ENCODE measurements at regions not wholly inside any gene's neighbourhood (a gene's known extent, or its start where the extent isn't known, plus 50 kb on each side); places are given as distances from the start of the nearest gene placed in this dataset.

DNA sequence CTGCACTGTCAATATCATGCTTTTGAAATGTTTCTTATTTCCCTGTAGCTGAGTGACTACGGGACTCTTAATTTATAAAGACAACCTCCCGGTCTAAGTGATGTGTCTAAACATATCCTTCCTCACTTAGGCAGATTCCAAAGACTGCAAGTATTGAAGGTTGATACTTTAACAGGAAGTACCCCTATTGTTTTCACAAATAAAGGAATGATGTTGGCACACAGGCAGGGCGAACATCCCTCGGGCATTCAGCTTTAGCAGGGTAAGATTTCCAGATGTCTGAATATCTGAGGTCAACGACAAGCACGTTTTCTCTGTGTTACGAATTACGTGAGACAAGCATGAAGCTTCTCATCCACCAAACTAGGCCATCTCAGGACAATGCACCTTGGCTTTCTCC lies 638.0 kb upstream of the FRG1 start:
- Histone ChIP-seq H3K4me3 (ENCODE audit: low read depth in 1 of 2, low read length in 2 of 2) (no peak overlapping the region), H3K36me3 (ENCODE audit: insufficient read depth, low read length) (no peaks in the 10 kb centered on the region), H3K9ac (ENCODE audit: low read length) (no peak overlapping the region), H3K9me3 (ENCODE audit: low read length) (no peaks in the 10 kb centered on the region), H3K4me1 (ENCODE audit: insufficient read depth, low read length) (peaks cover 17% of the 10 kb centered on the region), H3K27me3 (ENCODE audit: control insufficient read depth in 1 of 2, insufficient read depth in 2 of 2, low read length in 2 of 2) (no peaks in the 10 kb centered on the region), H3K27ac (ENCODE audit: low read depth, low read length) (no peak overlapping the region)

DNA sequence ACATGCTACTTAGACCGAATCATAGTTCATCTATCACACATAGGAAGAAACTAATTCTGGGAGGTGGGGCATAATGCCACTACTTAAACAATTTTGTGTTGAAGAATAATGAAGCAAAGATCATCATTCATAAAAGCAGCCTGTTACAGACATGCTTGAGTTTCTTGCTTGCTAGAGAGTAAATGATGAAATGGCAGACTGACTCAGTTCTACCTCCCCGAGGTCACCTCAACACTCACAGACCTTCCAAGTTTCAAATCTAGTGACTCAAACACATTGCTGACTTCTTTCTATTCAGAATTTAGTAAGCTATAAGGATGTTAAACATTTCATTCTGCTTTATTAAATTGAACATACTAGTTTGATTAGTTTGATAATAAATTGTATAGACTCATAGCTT lies 636.5 kb upstream of the FRG1 start:
- Histone ChIP-seq H3K4me1 (ENCODE audit: insufficient read depth, low read length) (peaks cover 17% of the 10 kb centered on the region), H3K4me3 (ENCODE audit: low read depth in 1 of 2, low read length in 2 of 2) (no peak overlapping the region), H3K27me3 (ENCODE audit: control insufficient read depth in 1 of 2, insufficient read depth in 2 of 2, low read length in 2 of 2) (no peaks in the 10 kb centered on the region), H3K9me3 (ENCODE audit: low read length) (no peaks in the 10 kb centered on the region), H3K9ac (ENCODE audit: low read length) (no peak overlapping the region), H3K27ac (ENCODE audit: low read depth, low read length) (no peak overlapping the region), H3K36me3 (ENCODE audit: insufficient read depth, low read length) (no peaks in the 10 kb centered on the region)

DNA sequence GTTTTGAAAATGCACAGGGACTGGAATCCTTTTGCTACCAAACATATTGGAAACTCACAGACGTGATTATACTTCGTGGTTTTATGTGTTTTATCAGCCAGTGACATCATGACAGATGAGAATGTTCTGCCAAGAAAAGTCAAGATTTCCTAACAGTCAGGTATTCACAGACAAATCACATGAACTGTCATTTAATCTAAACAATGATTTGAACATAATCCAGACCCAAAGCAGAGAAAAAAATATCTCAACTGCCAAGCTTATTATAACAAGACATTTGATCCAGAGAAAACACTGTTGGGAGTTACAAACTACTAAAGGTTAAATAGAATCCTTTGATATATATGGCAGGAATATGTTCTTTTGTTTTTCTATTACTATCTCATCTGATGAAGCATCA lies 635.9 kb upstream of the FRG1 start:
- H3K9ac ChIP-seq (ENCODE audit: low read length), result no peak overlapping the region
- H3K27me3 ChIP-seq (ENCODE audit: control insufficient read depth in 1 of 2, insufficient read depth in 2 of 2, low read length in 2 of 2), result no peaks in the 10 kb centered on the region
- H3K4me3 ChIP-seq (ENCODE audit: low read depth in 1 of 2, low read length in 2 of 2), result no peak overlapping the region
- peaks cover 17% of the 10 kb centered on the region for H3K4me1 ChIP-seq (ENCODE audit: insufficient read depth, low read length)
- H3K9me3 ChIP-seq (ENCODE audit: low read length), result no peaks in the 10 kb centered on the region
- H3K36me3 ChIP-seq (ENCODE audit: insufficient read depth, low read length), result no peaks in the 10 kb centered on the region
- no peak overlapping the region for H3K27ac ChIP-seq (ENCODE audit: low read depth, low read length)

DNA sequence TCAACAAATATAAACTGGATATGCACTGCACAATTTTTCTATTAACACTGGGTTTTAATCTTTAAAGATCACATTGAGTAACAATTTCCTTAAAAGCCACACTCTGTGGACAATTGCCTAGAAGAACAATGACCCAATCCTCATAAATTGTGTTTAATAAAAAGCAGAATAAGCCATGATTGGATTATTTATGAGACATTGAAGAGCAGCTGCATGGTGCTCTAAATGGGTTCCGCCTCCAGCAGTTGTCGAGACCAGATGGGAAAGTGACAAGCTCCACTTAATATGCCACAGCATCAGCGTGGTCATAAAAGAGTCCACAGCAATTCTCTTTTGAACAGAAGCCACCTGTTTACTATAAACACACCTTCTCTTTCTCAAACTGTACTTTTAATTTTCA lies 635.2 kb upstream of the FRG1 start:
- Histone ChIP-seq H3K4me3 (ENCODE audit: low read depth in 1 of 2, low read length in 2 of 2) (no peak overlapping the region), H3K27me3 (ENCODE audit: control insufficient read depth in 1 of 2, insufficient read depth in 2 of 2, low read length in 2 of 2) (no peaks in the 10 kb centered on the region), H3K9me3 (ENCODE audit: low read length) (no peaks in the 10 kb centered on the region), H3K4me1 (ENCODE audit: insufficient read depth, low read length) (peaks cover 17% of the 10 kb centered on the region), H3K36me3 (ENCODE audit: insufficient read depth, low read length) (no peaks in the 10 kb centered on the region), H3K9ac (ENCODE audit: low read length) (no peak overlapping the region), H3K27ac (ENCODE audit: low read depth, low read length) (no peak overlapping the region)

DNA sequence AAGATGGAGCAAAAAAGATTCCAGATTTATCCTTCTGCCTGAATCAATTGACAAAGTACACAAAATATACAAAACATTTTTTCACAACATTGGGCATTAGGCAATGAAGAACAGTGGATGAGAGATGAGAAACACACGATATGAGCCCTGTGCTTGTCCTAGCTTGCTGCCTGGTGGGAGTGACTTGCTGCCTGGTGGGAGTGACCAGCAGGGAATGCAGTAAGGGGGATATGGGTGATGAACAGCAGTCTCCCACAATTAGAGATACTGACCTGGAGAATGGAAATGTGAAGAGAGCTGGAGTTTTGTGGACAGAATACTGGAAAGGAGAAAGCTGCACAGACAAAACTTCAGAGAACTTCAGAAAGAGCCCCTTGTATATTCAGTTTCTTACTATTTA lies 629.4 kb upstream of the FRG1 start:
- Histone ChIP-seq H3K9me3 (ENCODE audit: low read length) (no peaks in the 10 kb centered on the region), H3K9ac (ENCODE audit: low read length) (no peak overlapping the region), H3K27me3 (ENCODE audit: control insufficient read depth in 1 of 2, insufficient read depth in 2 of 2, low read length in 2 of 2) (no peaks in the 10 kb centered on the region), H3K36me3 (ENCODE audit: insufficient read depth, low read length) (no peaks in the 10 kb centered on the region), H3K27ac (ENCODE audit: low read depth, low read length) (no peak overlapping the region), H3K4me1 (ENCODE audit: insufficient read depth, low read length) (no peaks in the 10 kb centered on the region), H3K4me3 (ENCODE audit: low read depth in 1 of 2, low read length in 2 of 2) (no peak overlapping the region)

DNA sequence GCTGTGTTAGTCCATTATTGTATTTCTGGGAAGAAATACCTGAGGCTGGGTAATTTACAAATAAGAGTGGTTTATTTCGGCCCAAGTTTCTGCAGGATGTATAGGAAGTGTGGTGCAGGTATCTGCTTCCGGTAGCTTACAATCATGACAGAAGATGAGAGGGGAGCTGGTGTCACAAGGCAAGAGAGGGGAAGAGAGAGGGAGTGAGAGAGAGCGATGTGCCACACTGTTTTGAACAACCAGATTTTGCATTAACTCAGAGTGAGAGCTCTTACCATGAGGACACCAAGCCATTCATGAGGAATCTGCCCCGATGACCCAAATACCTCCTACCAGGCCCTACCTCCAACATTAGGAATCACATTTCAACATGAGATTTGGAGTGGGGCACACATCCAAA lies 627.6 kb upstream of the FRG1 start:
- Histone ChIP-seq H3K27ac (ENCODE audit: low read depth, low read length) (no peak overlapping the region), H3K4me3 (ENCODE audit: low read depth in 1 of 2, low read length in 2 of 2) (no peak overlapping the region), H3K36me3 (ENCODE audit: insufficient read depth, low read length) (no peaks in the 10 kb centered on the region), H3K9me3 (ENCODE audit: low read length) (no peaks in the 10 kb centered on the region), H3K9ac (ENCODE audit: low read length) (no peak overlapping the region), H3K4me1 (ENCODE audit: insufficient read depth, low read length) (no peaks in the 10 kb centered on the region), H3K27me3 (ENCODE audit: control insufficient read depth in 1 of 2, insufficient read depth in 2 of 2, low read length in 2 of 2) (no peaks in the 10 kb centered on the region)

DNA sequence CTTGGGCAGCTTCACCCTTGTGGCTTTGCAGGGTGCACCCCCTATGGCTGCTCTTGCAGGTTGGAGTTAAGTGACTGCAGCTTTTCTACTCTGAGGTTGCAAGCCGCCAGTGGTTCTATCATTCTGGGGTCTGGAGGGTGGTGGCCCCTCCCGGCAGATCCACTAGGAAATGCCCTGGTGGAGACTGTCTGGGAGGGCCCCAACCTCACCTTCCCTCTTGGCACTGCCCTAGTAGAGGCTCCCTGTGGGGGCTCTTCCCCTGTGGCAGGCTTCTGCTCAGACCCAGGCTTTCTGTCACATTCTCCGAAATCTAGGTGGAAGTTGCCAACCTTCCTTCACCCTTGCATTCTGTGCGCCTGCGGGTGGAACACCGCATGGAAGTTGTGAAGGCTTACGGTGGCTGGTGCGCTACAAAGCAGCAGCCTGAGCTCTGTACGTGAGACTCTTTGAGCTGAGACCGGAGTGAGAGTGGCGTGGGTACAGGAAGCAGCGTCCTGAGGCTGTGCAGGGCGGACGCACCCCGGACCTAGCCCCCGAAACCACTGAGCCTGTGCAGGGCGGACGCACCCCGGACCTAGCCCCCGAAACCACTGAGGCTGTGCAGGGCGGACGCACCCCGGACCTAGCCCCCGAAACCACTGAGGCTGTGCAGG lies 626.7 kb upstream of the FRG1 start:
- no peaks in the 10 kb centered on the region for H3K9me3 ChIP-seq (ENCODE audit: low read length)
- no peak overlapping the region for H3K27ac ChIP-seq (ENCODE audit: low read depth, low read length)
- H3K9ac ChIP-seq (ENCODE audit: low read length), result no peak overlapping the region
- H3K4me1 ChIP-seq (ENCODE audit: insufficient read depth, low read length), result no peaks in the 10 kb centered on the region
- H3K4me3 ChIP-seq (ENCODE audit: low read depth in 1 of 2, low read length in 2 of 2), result no peak overlapping the region
- H3K36me3 ChIP-seq (ENCODE audit: insufficient read depth, low read length), result no peaks in the 10 kb centered on the region
- no peaks in the 10 kb centered on the region for H3K27me3 ChIP-seq (ENCODE audit: control insufficient read depth in 1 of 2, insufficient read depth in 2 of 2, low read length in 2 of 2)

DNA sequence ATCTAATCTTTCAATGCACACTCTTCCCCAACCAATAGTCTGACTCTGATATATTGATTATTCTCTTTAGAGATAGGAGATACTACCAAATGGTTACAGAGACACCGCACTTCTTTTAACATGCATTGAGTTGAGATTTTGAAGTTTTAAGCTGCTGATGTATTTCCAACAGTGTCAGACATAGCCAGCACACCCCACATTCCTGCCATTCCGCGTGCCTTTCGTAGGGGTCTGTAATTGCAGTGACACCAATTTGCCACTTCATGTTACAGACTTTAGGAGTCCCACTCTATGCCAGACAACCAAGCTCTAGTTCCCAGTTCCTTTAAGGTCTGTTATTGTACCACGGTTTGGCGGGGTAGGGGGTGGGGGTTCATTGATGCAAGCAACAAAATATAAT lies 618.2 kb upstream of the FRG1 start:
- Histone ChIP-seq H3K4me1 (ENCODE audit: insufficient read depth, low read length) (no peaks in the 10 kb centered on the region), H3K9ac (ENCODE audit: low read length) (no peak overlapping the region), H3K9me3 (ENCODE audit: low read length) (no peaks in the 10 kb centered on the region), H3K36me3 (ENCODE audit: insufficient read depth, low read length) (no peaks in the 10 kb centered on the region), H3K27me3 (ENCODE audit: control insufficient read depth in 1 of 2, insufficient read depth in 2 of 2, low read length in 2 of 2) (no peaks in the 10 kb centered on the region), H3K27ac (ENCODE audit: low read depth, low read length) (no peak overlapping the region), H3K4me3 (ENCODE audit: low read depth in 1 of 2, low read length in 2 of 2) (no peak overlapping the region)

DNA sequence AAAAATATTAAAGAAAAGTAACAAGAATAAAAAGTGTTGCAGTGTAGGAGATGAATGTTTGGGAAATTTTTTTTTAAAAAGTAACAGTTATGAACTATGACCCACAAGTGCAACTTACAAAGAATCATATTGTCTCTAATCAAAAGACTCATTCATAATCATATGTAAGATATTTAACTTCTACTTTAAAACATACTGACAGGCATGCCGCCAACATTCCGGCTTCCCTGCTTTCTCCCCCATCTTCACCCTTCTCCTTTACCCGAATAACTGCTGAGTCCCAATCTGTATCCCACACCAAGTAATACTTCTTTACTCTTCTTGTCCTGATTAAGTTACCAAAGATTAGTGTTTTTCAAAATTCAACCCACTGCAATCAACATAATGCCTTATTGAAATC lies 598.8 kb upstream of the FRG1 start:
- Histone ChIP-seq H3K4me3 (ENCODE audit: low read depth in 1 of 2, low read length in 2 of 2) (no peak overlapping the region), H3K36me3 (ENCODE audit: insufficient read depth, low read length) (no peaks in the 10 kb centered on the region), H3K27me3 (ENCODE audit: control insufficient read depth in 1 of 2, insufficient read depth in 2 of 2, low read length in 2 of 2) (no peaks in the 10 kb centered on the region), H3K9me3 (ENCODE audit: low read length) (no peaks in the 10 kb centered on the region), H3K27ac (ENCODE audit: low read depth, low read length) (no peak overlapping the region), H3K4me1 (ENCODE audit: insufficient read depth, low read length) (no peaks in the 10 kb centered on the region), H3K9ac (ENCODE audit: low read length) (no peak overlapping the region)

DNA sequence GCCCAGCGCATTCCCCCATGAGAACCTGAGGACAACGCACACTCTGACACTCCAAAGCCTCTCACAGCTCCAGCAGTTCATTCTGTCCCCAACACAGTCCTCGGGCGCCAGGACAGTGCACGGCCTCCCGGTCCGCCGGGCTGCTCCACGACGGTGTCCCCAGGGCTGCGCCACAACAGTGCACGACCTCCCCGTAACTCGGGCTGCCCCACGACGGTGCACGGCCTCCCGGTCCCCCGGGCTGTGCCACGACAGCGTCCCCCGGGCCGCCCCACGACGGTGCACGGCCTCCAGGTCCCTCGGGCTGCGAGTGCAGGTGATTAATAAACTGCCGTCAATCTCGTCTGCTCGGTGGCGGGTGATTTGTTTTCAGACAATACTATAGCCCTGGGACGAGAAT lies 585.1 kb upstream of the FRG1 start:
- Histone ChIP-seq H3K9ac (ENCODE audit: low read length) (no peak overlapping the region), H3K4me3 (ENCODE audit: low read depth in 1 of 2, low read length in 2 of 2) (no peak overlapping the region), H3K27ac (ENCODE audit: low read depth, low read length) (no peak overlapping the region), H3K27me3 (ENCODE audit: control insufficient read depth in 1 of 2, insufficient read depth in 2 of 2, low read length in 2 of 2) (no peaks in the 10 kb centered on the region), H3K4me1 (ENCODE audit: insufficient read depth, low read length) (no peaks in the 10 kb centered on the region), H3K9me3 (ENCODE audit: low read length) (no peaks in the 10 kb centered on the region), H3K36me3 (ENCODE audit: insufficient read depth, low read length) (no peaks in the 10 kb centered on the region)

DNA sequence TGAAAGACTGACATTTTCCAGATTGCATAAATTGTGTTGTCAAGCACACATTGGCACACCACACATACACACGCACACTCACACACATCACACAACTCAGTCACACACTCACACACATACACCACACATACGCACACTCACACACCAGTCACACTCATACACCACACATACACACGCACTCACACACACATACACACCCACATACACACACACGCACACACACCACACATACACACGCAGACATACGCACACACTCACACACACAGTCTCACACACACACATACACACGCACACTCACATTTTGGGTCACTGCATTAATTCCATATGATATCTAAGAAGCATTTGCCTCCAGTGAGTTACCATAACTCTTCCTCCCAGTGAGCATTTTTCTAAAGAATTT lies 578.3 kb upstream of the FRG1 start:
- Histone ChIP-seq H3K9me3 (ENCODE audit: low read length) (no peaks in the 10 kb centered on the region), H3K27me3 (ENCODE audit: control insufficient read depth in 1 of 2, insufficient read depth in 2 of 2, low read length in 2 of 2) (no peaks in the 10 kb centered on the region), H3K27ac (ENCODE audit: low read depth, low read length) (no peak overlapping the region), H3K4me1 (ENCODE audit: insufficient read depth, low read length) (no peaks in the 10 kb centered on the region), H3K9ac (ENCODE audit: low read length) (no peak overlapping the region), H3K4me3 (ENCODE audit: low read depth in 1 of 2, low read length in 2 of 2) (no peak overlapping the region), H3K36me3 (ENCODE audit: insufficient read depth, low read length) (no peaks in the 10 kb centered on the region)

DNA sequence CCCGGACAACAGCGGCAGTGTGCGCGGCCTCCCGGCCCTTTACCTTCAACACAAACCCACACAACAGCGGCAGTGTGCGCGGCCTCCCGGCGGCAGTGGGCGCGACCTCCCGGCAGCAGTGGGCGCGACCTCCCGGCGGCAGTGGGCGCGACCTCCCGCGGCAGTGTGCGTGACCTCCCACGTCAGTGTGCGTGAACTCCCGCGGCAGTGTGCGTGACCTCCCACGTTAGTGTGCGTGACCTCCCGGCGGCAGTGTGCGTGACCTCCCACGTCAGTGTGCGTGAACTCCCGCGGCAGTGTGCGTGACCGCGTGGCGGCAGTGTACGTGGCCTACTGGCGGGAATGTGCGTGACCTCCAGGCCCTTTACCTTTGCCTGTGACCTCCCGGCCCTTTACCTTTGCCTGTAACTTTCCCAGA lies 576.6 kb upstream of the FRG1 start:
- H3K9me3 ChIP-seq (ENCODE audit: low read length), result no peaks in the 10 kb centered on the region
- H3K27ac ChIP-seq (ENCODE audit: low read depth, low read length), result no peak overlapping the region
- H3K27me3 ChIP-seq (ENCODE audit: control insufficient read depth in 1 of 2, insufficient read depth in 2 of 2, low read length in 2 of 2), result no peaks in the 10 kb centered on the region
- H3K9ac ChIP-seq (ENCODE audit: low read length), result no peak overlapping the region
- H3K36me3 ChIP-seq (ENCODE audit: insufficient read depth, low read length), result no peaks in the 10 kb centered on the region
- H3K4me3 ChIP-seq (ENCODE audit: low read depth in 1 of 2, low read length in 2 of 2), result no peak overlapping the region
- no peaks in the 10 kb centered on the region for H3K4me1 ChIP-seq (ENCODE audit: insufficient read depth, low read length)

Measured in muscle layer of colon (tissue), 2 donors.